ENCODE measurements at regions not wholly inside any gene's neighbourhood (a gene's known extent, or its start where the extent isn't known, plus 50 kb on each side); places are given as distances from the start of the nearest gene placed in this dataset.

DNA sequence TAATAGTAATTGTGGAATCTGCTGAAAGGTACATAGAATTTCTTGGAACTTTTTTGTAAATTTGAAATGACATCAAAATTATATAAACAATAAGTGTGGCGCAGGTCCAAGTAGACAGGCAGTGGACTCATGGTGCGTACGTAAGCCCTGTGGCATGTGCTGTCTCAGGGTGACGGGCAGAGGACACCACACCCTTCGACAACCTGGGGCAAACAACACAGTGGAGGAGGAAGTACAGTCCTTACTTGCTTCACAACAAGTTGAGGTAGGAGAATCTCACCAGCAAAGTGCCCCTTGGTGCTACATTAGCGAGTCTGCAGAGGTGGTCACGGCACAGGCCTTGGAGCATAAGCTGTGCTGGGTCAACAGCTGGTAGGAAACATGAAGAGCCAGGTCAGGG, 180.9 kb downstream of the AEBP2 start (continued):
- TF ChIP-seq REST (IDR thresholded peaks at IDR 0.05), result no peak
- TF ChIP-seq, protein P1, sequence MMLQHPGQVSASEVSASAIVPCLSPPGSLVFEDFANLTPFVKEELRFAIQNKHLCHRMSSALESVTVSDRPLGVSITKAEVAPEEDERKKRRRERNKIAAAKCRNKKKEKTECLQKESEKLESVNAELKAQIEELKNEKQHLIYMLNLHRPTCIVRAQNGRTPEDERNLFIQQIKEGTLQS (IDR thresholded peaks at IDR 0.05), result no peak

DNA sequence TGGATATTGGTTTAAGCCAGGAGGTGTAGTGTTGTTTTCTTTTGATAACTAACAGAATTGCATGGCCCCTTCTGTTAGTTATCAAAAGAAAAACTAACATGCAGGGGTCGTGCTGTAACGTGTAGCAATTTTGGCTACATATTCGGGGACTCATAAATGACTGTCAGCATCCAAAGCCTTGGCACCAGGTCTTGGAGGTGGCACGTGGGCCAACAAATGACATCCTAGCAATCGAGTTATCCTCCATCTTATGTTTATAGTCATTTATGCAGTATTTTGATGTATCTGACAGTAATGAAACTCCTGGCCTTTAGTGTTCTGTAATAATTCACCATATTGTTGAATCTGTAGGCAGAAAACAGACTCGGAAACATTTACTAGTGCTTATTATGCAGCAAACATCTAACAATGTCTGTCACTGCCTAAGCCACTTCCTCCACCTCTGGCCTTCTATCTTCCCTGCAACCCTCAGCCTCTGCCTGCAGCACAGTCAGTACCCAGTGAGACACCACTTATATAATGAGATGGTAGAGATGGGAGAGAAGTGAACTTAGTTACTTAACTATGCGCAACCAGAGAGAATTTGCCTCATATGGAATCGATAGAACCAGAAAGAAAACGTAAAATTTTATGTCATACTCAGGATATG, 184.6 kb downstream of the AEBP2 start:
- Histone ChIP-seq H3K9me3 (ENCODE audit: control insufficient read depth in 4 of 4, low read length in 3 of 4) (no peaks in the 10 kb centered on the region), H3K36me3 (ENCODE audit: control insufficient read depth in 4 of 4, insufficient read depth in 3 of 4, low read depth in 1 of 4, low read length in 3 of 4) (no peaks in the 10 kb centered on the region), H3K4me1 (ENCODE audit: control insufficient read depth in 4 of 4, insufficient read depth in 4 of 4, low read length in 3 of 4) (no peaks in the 10 kb centered on the region), H3K4me3 (ENCODE audit: low read depth in 1 of 3, low read length in 3 of 3) (no peak overlapping the region), H3K27me3 (ENCODE audit: control insufficient read depth in 4 of 4, insufficient read depth in 4 of 4, low read length in 3 of 4) (no peaks in the 10 kb centered on the region), H3K27ac (ENCODE audit: low read depth in 1 of 2, low read length in 2 of 2) (no peak overlapping the region), H3K9ac (ENCODE audit: low read depth in 1 of 2, low read length in 2 of 2) (no peak overlapping the region)
- TF ChIP-seq, protein P2, sequence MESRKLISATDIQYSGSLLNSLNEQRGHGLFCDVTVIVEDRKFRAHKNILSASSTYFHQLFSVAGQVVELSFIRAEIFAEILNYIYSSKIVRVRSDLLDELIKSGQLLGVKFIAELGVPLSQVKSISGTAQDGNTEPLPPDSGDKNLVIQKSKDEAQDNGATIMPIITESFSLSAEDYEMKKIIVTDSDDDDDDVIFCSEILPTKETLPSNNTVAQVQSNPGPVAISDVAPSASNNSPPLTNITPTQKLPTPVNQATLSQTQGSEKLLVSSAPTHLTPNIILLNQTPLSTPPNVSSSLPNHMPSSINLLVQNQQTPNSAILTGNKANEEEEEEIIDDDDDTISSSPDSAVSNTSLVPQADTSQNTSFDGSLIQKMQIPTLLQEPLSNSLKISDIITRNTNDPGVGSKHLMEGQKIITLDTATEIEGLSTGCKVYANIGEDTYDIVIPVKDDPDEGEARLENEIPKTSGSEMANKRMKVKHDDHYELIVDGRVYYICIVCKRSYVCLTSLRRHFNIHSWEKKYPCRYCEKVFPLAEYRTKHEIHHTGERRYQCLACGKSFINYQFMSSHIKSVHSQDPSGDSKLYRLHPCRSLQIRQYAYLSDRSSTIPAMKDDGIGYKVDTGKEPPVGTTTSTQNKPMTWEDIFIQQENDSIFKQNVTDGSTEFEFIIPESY (IDR thresholded peaks at IDR 0.05), result no peak
- TF ChIP-seq JUND (IDR thresholded peaks at IDR 0.05) (no peak), RXRA (IDR thresholded peaks at IDR 0.05) (no peak), GABPA (IDR thresholded peaks at IDR 0.05 in 1 of 2, conservative IDR thresholded peaks at IDR 0.05 in 1 of 2) (no peak), SP1 (IDR thresholded peaks at IDR 0.05) (no peak), MAX (IDR thresholded peaks at IDR 0.05) (no peak), FOXA1 (IDR thresholded peaks at IDR 0.05) (no peak), REST (IDR thresholded peaks at IDR 0.05) (no peak), HNF4G (IDR thresholded peaks at IDR 0.05) (no peak), HNF4A (conservative IDR thresholded peaks at IDR 0.05) (no peak), RAD21 (IDR thresholded peaks at IDR 0.05) (no peak), EGR1 (IDR thresholded peaks at IDR 0.05; ENCODE audit: low read depth in 2 of 2) (no peak), TAF1 (conservative IDR thresholded peaks at IDR 0.05) (no peak)
- DNase-seq (ENCODE audit: low spot score), result no peak
- 94% methylated on average over 9 of the region's 9 CpGs for WGBS
